Adrenal gland (tissue), 9 donors: ENCODE measurements at regions not wholly inside any gene's neighbourhood (a gene's known extent, or its start where the extent isn't known, plus 50 kb on each side); places are given as distances from the start of the nearest gene placed in this dataset.
"Not testable (repeated sequence)": the region's sequence is repeated elsewhere in the genome, so short reads cannot be mapped to it uniquely, and the experiment has no call there.

Experiments used
- DNase-seq, 7 donors: peaks; one replicate each; pipeline ENCODE4 v3.0.0-alpha.2; 2019 to 2020
- H3K27ac ChIP-seq, 5 donors: fragments of 200-600 bp; sonication (generic) in 4 of 5; 1 replicate in 3 of 5; 2 replicates in 2 of 5; pipeline versions ENCODE4 v1.5.1 to v1.8.0; 2016 to 2020; ENCODE audit warnings: mild to moderate bottlenecking in 1 of 5
- H3K27me3 ChIP-seq: fragments of 200-600 bp; 2 replicates; pipeline ENCODE4 v1.8.0; 2021
- H3K36me3 ChIP-seq, 2 donors: fragments of 200-600 bp; replicated peaks in 1 of 2; 1 replicate in 1 of 2; 2 replicates in 1 of 2; pipeline versions ENCODE4 v1.5.1 to v1.8.0; 2018 to 2022
- H3K4me1 ChIP-seq, 2 donors: fragments of 200-600 bp; replicated peaks in 1 of 2; 1 replicate in 1 of 2; 2 replicates in 1 of 2; pipeline versions ENCODE4 v1.5.1 to v1.8.0; 2018 to 2021
- H3K4me3 ChIP-seq, 4 donors: fragments of 200-600 bp; sonication (generic) in 3 of 4; one replicate each; pipeline ENCODE4 v1.5.1; 2016 to 2018
- H3K9me3 ChIP-seq, 3 donors: fragments of 200-600 bp; sonication (generic) in 1 of 3; replicated peaks in 1 of 3; 1 replicate in 2 of 3; 2 replicates in 1 of 3; pipeline versions ENCODE4 v1.5.1 to v1.8.0; 2016 to 2021
- CTCF ChIP-seq, 6 experiments: fragments of 450-650 bp in 4 of 6; fragments of 200-600 bp in 2 of 6; sonication (generic) in 1 of 6; IDR thresholded peaks; 1 replicate in 5 of 6; 2 replicates in 1 of 6; pipeline versions ENCODE4 v1.5.1 to v1.8.0; 2016 to 2021; ENCODE audit warnings: antibody characterized with exemption in 6 of 6, mild to moderate bottlenecking in 2 of 6, moderate library complexity in 1 of 6
- POLR2A ChIP-seq, 2 donors: fragments of 450-650 bp; IDR thresholded peaks; one replicate each; pipeline ENCODE4 v1.6.1; 2017; ENCODE audit warnings: antibody characterized with exemption in 2 of 2, mild to moderate bottlenecking in 2 of 2, moderate library complexity in 1 of 2
- WGBS, 4 donors: extraction: QIAGEN DNeasy Blood & Tissue Kit in 2 of 4; methylation state at CpG; one replicate each; pipeline versions ENCODE4 v1.1.5 to v1.1.7; 2013 to 2017; 5-methylcytosine and 5-hydroxymethylcytosine counted together
- intact Hi-C, 2 donors: fragments of 100-400 bp; cut with DNase I; formaldehyde crosslinking; loops; one replicate each; pipeline versions ENCODE4 v1.14.1 to v1.15.0; 2022 to 2023
- donor health status: healthy with polysubstance abuse.
- donor health status: Bipolar disorder and iron deficiency.
- donor health status: DM: yes; HTN: yes; CAD: no.
- donor health status: DM: no; HTN: no; CAD: no.
- donor health status: DM: no; HTN: no; CAD: no.

- no peaks in the 10 kb centered on the region for H3K9me3 ChIP-seq
- DNase-seq = no peak
- intact Hi-C loops = no loop called here
- WGBS, 4 donors = 62 to 72% (median 63%) methylated on average over 3 of the region's 3 CpGs
- no peak overlapping the region for H3K4me3 ChIP-seq
- no peak for TF ChIP-seq CTCF (IDR thresholded peaks at IDR 0.05)
- no peak for TF ChIP-seq POLR2A (IDR thresholded peaks at IDR 0.05)
- no peaks in the 10 kb centered on the region for H3K36me3 ChIP-seq
- no peaks in the 10 kb centered on the region for H3K27me3 ChIP-seq
- peaks cover 4% of the 10 kb centered on the region in 2 donors for H3K4me1 ChIP-seq
- peak overlapping the region in 1 of 5 donors; percentile 22 for H3K27ac ChIP-seq
Measured at GRCh38 chr5:36458746-36459145, 147.7 kb upstream of the SLC1A3 start.

GRCh38 chr5:36459176-36460135 is 146.9 kb upstream of the SLC1A3 start:
- H3K4me1 ChIP-seq = peaks cover 4% of the 10 kb centered on the region in 2 donors
- H3K27ac ChIP-seq = peak overlapping the region in 1 of 5 donors; percentile 22
- intact Hi-C loops = no loop called here
- WGBS, 4 donors = 59 to 66% (median 61%) methylated on average over 5 of the region's 5 CpGs
- TF ChIP-seq POLR2A (IDR thresholded peaks at IDR 0.05) (no peak), CTCF (IDR thresholded peaks at IDR 0.05) (peak in 1 of 6 experiments; percentile 16)
- no peak overlapping the region for H3K4me3 ChIP-seq
- no peaks in the 10 kb centered on the region for H3K36me3 ChIP-seq
- no peaks in the 10 kb centered on the region for H3K9me3 ChIP-seq
- no peaks in the 10 kb centered on the region for H3K27me3 ChIP-seq
- DNase-seq = no peak

- Histone ChIP-seq H3K9me3 (no peaks in the 10 kb centered on the region), H3K27ac (no peak overlapping the region), H3K4me3 (no peak overlapping the region), H3K4me1 (peaks cover 4% of the 10 kb centered on the region in 2 donors), H3K27me3 (no peaks in the 10 kb centered on the region), H3K36me3 (no peaks in the 10 kb centered on the region)
- no peak for DNase-seq
- TF ChIP-seq CTCF (IDR thresholded peaks at IDR 0.05) = no peak
- TF ChIP-seq POLR2A (IDR thresholded peaks at IDR 0.05) = no peak
- intact Hi-C loops = no loop called here
- 51 to 59% (median 55%) methylated on average over 5 of the region's 5 CpGs for WGBS, 4 donors
Measured at GRCh38 chr5:36462295-36463021, 143.9 kb upstream of the SLC1A3 start.

- intact Hi-C loops, H3K4me1 ChIP-seq, H3K9me3 ChIP-seq, H3K4me3 ChIP-seq, H3K27me3 ChIP-seq, DNase-seq, H3K27ac ChIP-seq, H3K36me3 ChIP-seq: not testable (repeated sequence)
- WGBS, 4 donors = 84 to 97% (median 86%) methylated on average over 2 of the region's 2 CpGs
Measured at GRCh38 chr5:36475942-36476341, 130.5 kb upstream of the SLC1A3 start.
